GM21737 (cell line): ENCODE measurements at regions not wholly inside any gene's neighbourhood (a gene's known extent, or its start where the extent isn't known, plus 50 kb on each side); places are given as distances from the start of the nearest gene placed in this dataset.

ENCODE experiments used
- ATAC-seq: cut with Tn5 transposase; IDR thresholded peaks from one replicate; pipeline ENCODE4 v1.9.1; 2021; ENCODE audit warnings: mild to moderate bottlenecking, moderate library complexity; ENCODE audit not compliant: unreplicated experiment

- no peak for ATAC-seq
These were observed 182.6 kb downstream of the MRPL39 start for GRCh38 chr21:25424634-25425033.

- ATAC-seq: no peak
These were observed 183.2 kb downstream of the MRPL39 start for GRCh38 chr21:25424048-25424447.

- ATAC-seq: no peak
These were observed 184.4 kb downstream of the MRPL39 start for GRCh38 chr21:25422610-25423608.

GRCh38 chr21:25421321-25422028 lies 185.8 kb downstream of the MRPL39 start:
- ATAC-seq: peak; percentile 61

- no peak for ATAC-seq
These were observed 186.4 kb downstream of the MRPL39 start for GRCh38 chr21:25420831-25421230.

- ATAC-seq: no peak
These were observed 190.6 kb downstream of the MRPL39 start for GRCh38 chr21:25416669-25417068.

GRCh38 chr21:25412100-25412499 lies 195.2 kb downstream of the MRPL39 start:
- no peak for ATAC-seq

- no peak for ATAC-seq
These were observed 197.3 kb downstream of the MRPL39 start for GRCh38 chr21:25409978-25410377.

- ATAC-seq: no peak
These were observed 198.6 kb downstream of the MRPL39 start for GRCh38 chr21:25408666-25409065.

GRCh38 chr21:25406887-25407579 lies 200.2 kb downstream of the MRPL39 start:
- ATAC-seq: no peak

GRCh38 chr21:25405984-25406383 lies 201.3 kb downstream of the MRPL39 start:
- ATAC-seq: no peak

- no peak for ATAC-seq
These were observed 204.9 kb downstream of the MRPL39 start for GRCh38 chr21:25402134-25402961.

GRCh38 chr21:25400427-25400826 lies 206.9 kb downstream of the MRPL39 start:
- ATAC-seq: no peak

GRCh38 chr21:25398630-25399029 lies 208.7 kb downstream of the MRPL39 start:
- no peak for ATAC-seq

- peak; percentile 80 for ATAC-seq
These were observed 211.1 kb downstream of the MRPL39 start for GRCh38 chr21:25396135-25396711.

- ATAC-seq: no peak
These were observed 215.5 kb downstream of the MRPL39 start for GRCh38 chr21:25391777-25392176.

GRCh38 chr21:25390701-25391100 lies 216.6 kb downstream of the MRPL39 start:
- ATAC-seq: no peak

GRCh38 chr21:25387665-25388064 lies 219.6 kb downstream of the MRPL39 start:
- ATAC-seq: no peak

- ATAC-seq: no peak
These were observed 221.3 kb downstream of the MRPL39 start for GRCh38 chr21:25385911-25386474.

- ATAC-seq: no peak
These were observed 221.9 kb downstream of the MRPL39 start for GRCh38 chr21:25385341-25385740.
